ENCODE measurements at regions not wholly inside any gene's neighbourhood (a gene's known extent, or its start where the extent isn't known, plus 50 kb on each side); places are given as distances from the start of the nearest gene placed in this dataset.
"Not testable (repeated sequence)": the region's sequence is repeated elsewhere in the genome, so short reads cannot be mapped to it uniquely, and the experiment has no call there.

DNA sequence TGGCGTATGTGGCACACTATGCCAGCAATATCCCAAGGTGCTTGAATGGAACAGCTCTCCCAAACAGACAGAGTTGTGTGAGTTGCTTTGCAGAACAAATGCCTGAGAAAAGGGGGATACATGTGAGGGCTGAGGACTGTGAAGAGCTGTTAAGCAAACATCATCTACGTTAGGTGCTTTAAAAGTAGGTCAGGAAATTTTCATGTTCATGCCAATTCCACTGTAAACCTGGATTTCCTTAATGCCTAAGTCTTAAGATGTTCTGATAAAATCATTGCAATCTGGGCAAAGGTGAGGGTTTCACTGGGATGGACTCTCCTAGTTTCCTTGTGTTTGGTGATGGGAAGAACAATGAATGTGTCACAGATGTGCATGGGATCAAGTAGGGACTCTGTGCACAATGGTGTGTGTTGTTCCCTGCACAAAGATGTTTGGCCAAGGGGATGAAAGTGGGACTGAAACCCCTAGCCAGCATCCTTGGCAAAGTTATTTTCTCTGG is 227.9 kb downstream of the KTN1 start:
- DNase-seq, result no peak

DNA sequence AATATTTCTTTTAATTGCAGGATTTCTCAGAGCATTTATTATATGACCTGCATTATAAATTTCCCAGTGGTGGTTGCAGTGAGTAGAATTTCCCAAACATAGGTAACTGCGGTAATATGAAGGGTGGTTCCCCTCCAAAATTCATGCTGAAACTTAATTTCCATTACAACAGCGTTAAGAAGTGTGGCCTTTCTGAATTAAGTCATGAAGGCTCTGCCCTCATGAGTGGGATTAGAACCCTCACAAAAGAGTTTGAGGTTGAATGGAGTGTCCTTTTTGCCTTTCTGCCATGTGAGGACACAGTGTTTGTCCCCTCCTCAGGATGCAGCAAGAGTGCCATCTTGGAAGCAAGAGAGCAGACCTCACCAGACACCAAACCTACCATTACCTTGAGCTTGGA is 233.6 kb downstream of the KTN1 start:
- DNase-seq, result no peak

DNA sequence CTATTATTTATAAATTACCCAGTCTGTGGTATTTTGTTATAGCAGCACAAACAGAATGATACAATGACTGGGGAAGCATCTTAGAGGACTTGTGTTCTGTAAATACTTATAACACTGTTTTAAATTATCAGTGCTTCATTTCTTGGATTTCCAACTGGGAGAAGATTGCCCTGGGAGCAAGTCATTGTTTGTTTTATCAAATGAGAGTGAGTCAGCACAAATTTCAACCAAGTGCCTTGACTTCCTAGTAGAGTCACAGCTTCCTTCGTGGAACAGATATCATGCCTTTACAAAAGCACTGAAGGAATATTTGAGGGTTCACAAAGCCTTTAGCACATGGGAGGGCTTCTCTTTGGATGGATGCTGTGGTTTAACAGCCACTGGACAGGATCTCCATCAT is 234.1 kb downstream of the KTN1 start:
- DNase-seq, result no peak

DNA sequence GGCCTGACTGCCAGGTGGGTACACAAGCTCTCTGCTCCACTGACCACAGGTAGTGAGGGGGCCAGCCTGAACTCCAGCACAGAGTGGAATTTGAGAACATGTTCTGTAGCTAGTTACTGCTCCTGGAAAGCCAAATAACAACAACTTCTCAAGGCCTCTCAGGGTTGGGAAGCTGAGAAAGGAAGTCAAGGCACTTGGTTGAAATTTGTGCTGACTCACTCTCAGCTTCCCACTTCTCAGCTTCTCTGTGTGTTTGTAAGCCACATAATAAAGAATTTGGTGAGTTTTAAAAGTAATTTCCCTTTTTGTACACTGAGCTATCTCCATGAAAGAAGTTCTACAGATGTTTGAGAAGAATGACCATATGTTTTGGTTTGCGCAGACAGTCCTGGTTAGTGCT is 234.9 kb downstream of the KTN1 start:
- DNase-seq, result no peak

DNA sequence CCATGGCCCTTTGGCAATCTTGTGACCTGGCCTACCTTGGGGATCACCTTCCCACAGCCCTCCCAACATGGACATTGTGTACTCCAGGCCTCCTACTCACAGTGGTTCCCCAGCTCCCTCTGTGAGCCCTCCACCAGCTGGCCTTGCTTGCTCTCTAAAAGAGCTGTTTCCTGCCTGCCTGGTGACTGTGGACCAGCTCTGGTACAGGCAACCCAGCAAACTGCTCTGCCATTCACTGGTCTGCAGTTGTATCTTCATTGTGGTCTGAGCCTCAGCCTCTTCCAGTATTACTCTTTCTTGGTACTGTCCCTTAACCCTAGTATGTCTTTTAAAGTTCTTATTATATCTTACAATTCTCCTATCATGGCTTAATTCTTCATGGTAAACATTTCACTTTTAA is 236.2 kb downstream of the KTN1 start:
- DNase-seq, result no peak

DNA sequence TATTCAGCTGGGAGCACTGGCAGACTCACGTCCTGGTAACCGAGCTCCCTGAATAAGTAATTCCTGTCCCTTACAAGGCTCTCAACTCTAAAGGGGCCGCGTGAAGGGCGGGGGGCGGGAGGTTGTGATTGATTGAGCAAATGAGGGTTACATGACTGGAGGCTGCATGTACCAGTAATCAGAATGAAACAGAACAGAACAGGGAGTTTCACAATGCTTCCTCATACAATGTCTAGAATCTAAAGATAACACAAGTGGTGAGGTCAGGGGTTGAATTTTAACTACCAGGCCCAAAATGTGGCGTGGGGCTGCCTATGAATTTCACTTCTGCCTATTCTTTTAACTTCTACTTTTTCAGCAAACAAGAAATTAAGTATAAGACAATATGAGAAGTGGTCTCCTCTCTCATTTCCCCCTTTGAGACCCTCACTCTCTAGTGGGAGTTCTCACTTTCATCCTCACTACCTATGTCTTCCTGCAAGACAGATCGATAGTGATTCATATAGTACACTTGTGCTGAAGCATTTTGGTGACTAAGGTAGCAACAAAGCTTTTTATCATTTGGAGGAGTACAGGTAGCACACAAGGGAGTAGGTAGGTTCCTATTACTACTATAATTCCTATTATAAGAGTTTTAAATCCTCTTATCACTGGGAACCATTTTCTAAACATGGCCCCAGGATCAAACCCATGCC is 239.8 kb downstream of the KTN1 start:
- DNase-seq, result no peak

DNA sequence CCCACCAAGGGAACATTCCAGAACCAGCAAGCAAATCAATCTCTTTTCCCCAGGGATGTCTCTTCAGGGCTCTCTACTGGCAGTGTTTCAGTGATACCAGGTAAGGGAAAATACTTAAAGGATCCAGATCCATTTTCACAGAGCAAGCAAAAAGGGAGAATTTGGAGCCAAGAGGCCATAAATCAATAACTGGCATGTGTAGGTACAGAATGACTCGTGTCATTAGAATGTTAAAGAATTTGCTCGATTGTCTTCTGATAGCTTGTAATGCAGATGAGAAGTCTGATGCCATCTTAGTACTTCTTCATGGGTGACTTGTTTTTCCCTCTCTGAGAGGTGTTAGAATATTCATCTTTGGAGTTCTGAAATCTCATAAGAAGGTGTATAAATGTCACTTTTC is 242.9 kb downstream of the KTN1 start:
- DNase-seq, result no peak

DNA sequence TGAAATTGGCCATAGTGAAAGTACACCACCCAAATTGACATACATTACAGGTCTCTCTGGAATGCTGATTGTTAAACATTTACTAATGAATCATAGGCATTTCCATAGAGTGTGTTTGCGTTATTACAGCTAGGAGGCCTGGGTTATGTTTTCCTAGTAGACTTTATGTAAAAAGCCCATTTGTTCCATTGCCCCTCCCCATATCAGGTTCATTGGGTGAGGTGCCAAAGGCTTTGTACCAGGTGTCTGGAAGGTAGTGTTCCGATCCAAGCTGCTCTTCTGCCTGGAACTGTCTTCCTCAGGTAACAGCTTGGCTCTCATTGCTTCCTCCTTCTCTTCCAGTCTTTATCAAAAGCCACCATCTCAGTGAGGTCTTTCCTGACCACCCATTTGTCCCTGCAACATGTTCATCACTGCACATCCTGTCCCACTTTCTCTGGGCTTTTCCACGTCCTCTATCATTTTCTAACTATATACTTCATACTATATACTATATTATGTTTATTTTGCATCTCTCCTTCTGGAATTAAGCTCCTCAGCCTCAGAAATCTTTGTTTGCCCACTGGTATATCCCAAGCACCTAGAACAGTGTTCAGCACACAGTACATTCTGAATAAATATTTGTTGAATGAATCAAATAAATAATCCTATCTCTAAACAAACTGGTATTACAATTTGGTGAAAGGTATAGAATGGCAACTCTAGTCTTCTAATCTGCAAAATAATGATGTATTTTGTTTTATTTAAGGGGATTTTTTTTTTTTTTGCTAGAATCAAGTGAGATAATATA is 252.3 kb downstream of the KTN1 start:
- DNase-seq, result no peak

DNA sequence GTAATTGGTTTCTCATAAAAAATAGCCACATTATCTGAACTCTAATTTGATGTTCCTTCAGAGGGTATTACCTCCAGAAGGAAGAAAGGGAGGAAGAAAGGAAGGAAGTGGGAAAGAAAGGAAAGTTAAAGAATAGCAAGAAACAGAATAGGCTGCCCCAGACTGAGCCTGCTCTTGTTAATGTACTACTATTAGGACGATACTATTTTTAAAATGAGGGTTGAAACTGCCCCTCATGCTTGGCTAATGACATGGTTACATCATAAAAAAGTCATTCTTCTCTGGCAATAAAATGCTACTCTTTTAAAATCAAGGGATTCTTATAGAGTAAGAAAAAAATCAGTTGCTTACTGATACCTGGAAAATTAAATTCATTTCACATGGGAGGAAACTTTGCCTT is 253.0 kb downstream of the KTN1 start:
- no peak for DNase-seq

DNA sequence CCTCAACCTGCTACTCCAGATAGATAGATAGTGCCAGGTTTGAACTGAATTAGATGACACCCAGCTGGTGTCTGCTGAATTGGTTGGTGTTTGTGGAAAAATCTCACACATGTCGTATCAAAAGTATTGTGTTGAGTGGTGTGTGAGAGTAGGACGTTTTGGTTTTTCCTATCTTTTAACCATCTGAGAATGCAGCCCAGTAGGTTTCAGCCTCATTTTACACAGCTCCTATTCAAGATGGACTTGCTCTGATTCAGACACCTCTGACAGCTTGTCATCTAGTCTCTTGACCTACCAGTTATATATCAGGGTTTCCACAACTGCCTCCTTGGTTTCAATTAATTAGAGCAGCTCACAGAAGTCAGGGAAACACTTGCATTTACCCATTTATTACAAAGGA is 254.4 kb downstream of the KTN1 start:
- DNase-seq, result no peak

DNA sequence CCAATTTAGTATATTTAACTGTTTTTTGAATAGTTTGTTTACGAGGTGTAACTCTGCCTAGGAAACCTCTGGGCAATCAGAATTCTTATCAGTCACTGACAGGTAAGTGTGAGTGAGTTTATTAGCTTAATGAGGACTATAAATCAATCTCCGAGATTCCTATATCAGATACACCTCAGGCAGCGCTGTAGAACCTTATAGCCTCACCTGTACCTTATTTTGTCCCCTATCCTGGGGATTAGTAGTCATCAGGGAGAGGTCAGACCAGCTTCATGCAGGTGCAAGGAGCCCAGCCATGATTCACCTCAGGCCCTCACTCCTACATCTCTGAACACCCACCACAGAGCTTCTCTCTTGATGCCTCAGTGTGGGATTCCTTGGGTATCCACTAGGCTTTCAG is 256.0 kb downstream of the KTN1 start:
- no peak for DNase-seq

DNA sequence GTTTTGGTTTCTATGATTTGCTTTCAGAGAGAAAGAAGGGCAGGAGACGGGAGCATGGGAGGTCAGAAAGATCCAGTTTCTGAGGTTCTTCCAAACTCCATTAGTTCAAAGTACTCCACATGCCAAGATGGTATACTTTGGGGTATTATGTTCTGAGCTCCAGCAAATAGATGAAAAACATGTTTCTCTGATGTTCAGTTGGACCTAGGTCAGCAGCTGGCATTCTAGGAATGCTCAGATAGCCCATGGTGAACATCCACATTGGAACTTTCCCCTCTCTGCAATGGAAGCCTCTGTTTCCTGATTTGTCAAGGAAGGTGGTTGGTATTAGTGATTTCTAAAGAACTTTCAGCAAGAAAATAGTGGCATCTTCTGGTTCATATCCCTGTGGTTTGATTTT is 257.5 kb downstream of the KTN1 start:
- DNase-seq, result no peak

DNA sequence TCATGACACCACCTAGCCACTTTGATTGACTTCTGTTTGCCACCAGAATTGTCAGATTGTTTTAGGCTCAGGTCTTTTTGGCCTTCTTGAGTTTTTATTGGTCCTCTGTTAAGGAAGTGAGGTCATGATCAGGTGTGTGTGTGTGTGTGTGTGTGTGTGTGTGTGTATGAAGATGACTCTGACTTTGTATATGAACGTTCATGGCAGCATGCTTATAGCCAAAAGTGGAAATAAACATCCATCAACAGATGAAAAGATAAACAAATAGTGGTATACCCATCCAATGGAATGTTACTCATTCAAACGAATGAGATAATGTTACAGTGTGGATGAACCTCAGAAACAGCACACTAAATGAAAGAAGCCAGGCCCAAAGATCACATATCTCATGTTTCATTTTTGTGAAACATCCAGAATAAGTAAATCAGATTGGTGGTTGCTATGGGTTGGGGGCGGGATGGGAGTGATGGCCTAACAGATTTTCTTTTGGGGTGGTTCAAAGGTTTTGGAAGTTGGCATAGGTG is 258.6 kb downstream of the KTN1 start:
- DNase-seq, result no peak

DNA sequence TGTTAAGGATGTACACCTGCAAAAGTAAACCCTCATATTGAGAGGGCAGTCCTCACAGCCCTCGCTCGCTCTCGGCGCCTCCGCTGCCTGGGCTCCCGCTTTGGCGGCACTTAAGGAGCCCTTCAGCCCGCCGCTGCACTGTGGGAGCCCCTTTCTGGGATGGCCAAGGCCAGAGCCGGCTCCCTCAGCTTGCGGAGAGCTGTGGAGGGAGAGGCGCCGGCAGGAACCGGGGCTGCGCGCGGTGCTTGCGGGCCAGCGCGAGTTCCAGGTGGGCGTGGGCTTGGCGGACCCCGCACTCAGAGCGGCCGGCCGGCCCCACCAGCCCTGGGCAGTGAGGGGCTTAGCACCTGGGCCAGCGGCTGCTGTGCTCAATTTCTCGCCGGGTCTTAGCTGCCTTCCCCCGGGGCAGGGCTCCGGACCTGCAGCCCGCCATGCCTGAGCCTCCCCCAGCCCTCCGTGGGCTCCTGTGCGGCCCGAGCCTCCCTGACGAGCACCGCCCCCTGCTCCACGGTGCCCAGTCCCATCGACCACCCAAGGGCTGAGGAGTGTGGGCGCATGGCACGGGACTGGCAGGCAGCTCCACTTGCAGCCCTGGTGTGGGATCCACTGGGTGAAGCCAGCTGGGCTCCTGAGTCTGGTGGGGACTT is 259.4 kb downstream of the KTN1 start:
- not testable (repeated sequence) for DNase-seq

DNA sequence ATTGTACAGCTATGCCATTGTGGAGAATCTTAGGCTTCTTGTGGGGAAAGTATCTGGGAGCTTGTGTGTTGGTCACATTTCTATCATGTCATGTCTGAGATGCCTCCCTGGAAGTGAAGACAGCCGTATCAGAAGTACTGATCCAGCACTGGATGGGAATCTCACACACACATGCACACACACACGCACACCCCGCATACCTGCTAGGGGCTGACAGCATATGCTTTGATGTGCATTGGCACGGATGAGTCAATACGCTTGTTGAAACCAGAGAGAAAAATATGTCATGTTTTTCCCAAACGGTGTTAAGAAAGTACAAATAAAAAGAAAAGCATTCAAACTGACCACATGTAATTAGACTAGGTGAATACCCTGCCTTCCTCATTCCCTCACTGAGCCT is 260.8 kb downstream of the KTN1 start:
- no peak for DNase-seq

DNA sequence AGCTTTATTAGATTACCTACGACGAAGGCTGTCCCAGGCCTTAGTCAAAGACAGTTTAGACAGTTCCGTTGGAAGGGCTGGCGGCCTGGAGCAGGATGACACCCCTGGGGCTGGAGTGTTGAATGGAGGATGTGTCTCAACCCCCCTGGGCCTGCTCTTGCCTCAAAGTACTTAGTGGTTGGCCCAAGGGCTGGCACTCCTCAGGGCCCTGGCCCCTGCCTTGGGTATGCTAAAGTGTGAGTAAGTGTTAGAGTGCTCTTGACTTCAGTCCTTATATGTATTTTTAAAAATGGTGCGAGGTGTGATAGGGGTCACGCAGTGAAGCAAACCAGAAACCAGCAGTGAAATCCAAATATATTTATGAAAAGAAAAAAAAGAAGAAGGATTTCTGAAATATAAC is 261.6 kb downstream of the KTN1 start:
- DNase-seq, result no peak

DNA sequence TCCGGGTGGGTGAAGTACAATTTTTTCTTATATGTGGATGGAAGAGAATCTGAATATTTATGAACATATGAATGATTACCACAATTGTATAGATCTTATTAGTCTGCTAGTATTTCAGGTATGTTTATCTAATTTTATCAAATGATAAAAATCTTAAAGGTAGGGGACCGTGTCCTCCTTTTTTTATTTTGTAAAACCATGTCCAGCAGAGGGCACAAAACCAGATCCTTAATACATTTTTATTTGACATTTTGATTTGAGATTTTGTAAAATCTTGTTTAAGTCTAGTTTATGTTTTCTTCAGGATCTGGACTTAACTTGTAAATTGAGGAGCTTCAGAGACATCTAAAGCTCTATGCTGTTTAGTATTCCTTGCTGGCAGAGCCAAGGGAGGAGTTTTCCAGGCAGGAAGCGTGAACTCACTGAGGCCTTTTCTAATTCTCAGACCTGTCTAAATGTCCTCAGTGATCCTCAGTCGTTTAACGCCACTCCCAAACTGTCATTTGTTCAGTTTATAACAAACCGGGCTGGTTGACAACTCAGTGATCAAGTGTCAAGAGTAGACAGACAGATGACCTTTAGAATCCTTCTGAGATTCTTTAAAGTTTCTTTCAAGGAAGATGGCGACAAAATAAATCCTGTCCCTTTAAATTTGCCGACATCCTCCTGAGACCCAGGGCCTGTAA is 263.9 kb downstream of the KTN1 start:
- no peak for DNase-seq

DNA sequence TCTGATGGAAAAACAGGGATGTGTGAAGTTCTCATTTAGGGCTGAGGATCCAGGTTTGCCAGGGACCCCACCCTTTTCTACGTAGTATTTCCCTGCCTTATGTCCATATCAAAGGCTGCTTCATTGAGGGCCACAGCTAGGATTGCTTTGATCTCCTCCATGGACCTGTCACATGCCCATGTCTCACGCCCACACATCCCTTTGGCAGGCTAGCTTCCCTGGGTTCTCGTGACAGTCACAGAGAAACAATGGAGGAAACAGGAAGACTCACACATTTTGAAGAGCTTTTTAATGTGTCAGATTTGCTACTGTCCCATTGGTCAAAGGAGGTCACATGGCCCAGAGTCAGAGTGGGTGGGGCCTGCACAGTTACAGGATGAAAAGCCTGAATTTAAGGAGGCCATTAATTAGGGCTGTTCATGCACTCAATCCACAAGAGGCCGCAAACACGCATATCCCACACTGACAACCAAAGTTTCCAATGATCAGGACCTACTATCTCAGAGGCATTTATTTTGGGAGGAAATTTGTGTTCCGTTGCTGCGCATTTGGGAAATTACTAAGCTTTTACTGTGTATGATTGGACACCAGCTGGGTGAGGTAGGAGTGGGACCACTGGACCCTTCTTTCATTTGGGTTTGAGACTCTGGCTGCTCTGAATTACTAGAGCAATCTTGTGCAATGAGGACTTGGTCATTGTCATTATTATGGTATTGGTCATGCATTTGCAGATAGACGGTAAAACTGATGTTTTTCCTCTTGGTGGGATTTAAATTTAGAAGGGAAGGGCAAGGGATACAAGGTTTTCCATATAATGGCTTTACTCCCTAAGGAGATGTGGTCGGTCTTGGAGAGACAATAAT is 266.2 kb downstream of the KTN1 start:
- DNase-seq, result no peak

DNA sequence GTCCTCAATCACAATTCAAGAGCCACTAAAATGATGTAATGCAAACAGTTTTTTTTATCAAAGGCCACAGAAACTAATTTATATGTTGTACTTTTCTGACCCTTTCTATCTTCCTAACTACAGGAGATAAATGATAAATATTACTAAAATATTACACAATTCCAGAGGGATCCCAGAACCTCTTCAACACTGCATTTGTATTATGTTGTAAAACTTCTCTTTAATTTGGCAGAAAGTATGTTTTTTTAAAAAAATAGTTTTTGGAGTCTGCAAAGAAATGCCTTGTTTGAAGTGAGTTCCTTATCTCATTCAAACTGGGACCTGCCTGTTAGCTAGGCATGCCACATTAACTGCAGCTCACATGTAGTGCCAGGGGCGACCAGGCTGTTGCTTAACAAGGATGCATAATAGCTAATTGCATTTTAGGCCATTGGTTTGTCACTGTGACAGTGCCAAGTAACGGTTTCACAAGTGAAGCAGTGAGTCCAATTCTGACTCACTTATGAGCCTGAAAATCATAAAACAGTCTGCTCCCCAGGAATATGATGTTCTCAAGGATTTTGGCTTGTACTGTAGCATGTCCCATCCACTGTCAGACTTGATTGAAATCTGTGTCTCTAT is 266.9 kb downstream of the KTN1 start:
- no peak for DNase-seq

DNA sequence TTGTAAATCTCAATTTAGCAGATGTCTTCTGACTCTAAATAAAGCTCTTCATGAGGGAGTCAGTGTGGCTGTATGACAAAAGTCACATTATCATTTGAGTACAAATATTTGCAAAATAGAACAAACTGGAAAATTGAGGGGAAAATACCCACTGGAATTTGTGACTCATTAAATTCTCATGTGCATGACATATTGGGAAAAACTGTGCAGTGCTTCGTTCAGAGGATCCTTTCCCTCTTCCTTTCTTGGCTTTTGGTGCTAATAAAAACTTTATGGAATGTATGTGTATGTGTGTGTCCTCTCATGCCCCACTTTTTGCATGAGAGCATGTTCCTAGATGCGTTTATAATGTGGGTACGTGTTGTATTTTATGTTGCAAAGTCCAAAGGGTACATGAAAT is 267.8 kb downstream of the KTN1 start:
- no peak for DNase-seq

DNA sequence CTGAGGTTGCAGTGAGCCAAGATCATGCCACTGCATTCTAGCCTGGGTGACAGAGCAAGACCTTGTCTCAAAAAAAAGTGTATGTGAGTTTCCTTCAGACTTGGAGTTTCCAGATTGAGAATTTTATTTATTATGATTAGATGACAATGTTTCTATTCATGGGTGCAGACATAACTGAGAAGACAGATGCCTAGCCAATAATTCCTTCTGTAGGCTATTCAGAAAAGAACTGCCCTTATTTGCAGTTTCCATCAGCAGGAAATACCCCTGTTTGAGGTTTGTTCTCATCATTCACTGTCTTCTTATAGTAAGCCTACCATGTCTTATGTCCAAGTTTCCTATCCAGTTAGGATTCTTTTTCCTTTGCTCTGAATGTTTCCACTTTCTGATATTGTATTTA is 269.0 kb downstream of the KTN1 start:
- DNase-seq, result no peak

DNA sequence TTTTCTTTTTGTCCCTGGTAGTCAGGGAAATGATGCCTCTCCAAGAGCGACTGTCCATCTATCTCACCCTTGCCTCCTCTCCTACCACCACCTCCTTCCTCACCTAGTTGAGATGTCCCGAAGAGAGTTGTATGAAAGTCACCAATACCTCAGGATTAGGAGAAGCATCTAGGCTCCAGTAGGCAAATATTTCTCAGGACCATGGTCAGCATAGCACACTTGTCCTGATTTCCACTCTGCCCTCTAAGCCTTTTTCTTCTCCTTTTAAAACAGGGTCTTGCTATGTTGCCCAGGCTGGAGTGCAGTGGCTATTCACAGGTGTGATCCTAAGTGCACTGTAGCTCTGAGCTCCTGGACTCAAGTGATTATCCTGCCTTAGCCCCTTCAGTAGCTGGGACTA is 268.4 kb upstream of the PELI2 start:
- DNase-seq, result no peak
